H54 (cell line): ENCODE measurements at regions not wholly inside any gene's neighbourhood (a gene's known extent, or its start where the extent isn't known, plus 50 kb on each side); places are given as distances from the start of the nearest gene placed in this dataset.
A peak's percentile ranks its signal among the peaks of the same experiment; 100 is the strongest.
"Not testable (repeated sequence)": the region's sequence is repeated elsewhere in the genome, so short reads cannot be mapped to it uniquely, and the experiment has no call there.

Experiments used
- DNase-seq: peaks from one replicate; pipeline ENCODE4 v3.0.0; 2011; ENCODE audit warnings: low spot score, mixed read lengths; ENCODE audit not compliant: insufficient read length
- FAIRE-seq: peaks from 3 replicates; lab custom pipeline; 2011; peaks lifted over from hg19 to GRCh38; lab: Jason Lieb, UNC
- POLR2A ChIP-seq: IDR thresholded peaks from 2 replicates; pipeline ENCODE4 v1.6.1; 2011; ENCODE audit warnings: low read depth, mild to moderate bottlenecking, low read length

GRCh38 chrX:118221733-118222132 lies 105.1 kb upstream of the KLHL13 start:
- TF ChIP-seq POLR2A, result no peak
- no peak for DNase-seq
- FAIRE-seq, result no peak

- no peak for TF ChIP-seq POLR2A
- DNase-seq (no peak), FAIRE-seq (no peak)
Observed at GRCh38 chrX:118222421-118222820, 105.8 kb upstream of the KLHL13 start.

- TF ChIP-seq POLR2A, result no peak
- DNase-seq, result no peak
- FAIRE-seq, result no peak
Observed at GRCh38 chrX:118225711-118226428, 109.3 kb upstream of the KLHL13 start.

GRCh38 chrX:118228041-118228440 lies 111.4 kb upstream of the KLHL13 start:
- no peak for FAIRE-seq
- TF ChIP-seq POLR2A, result no peak
- no peak for DNase-seq

GRCh38 chrX:118228456-118228855 lies 111.8 kb upstream of the KLHL13 start:
- no peak for FAIRE-seq
- no peak for TF ChIP-seq POLR2A
- DNase-seq, result no peak

- FAIRE-seq (no peak), DNase-seq (no peak)
- no peak for TF ChIP-seq POLR2A
Observed at GRCh38 chrX:118231464-118231863, 114.4 kb upstream of the WDR44 start.

GRCh38 chrX:118239178-118239870 lies 106.6 kb upstream of the WDR44 start:
- FAIRE-seq (no peak), DNase-seq (no peak)
- TF ChIP-seq POLR2A, result no peak

GRCh38 chrX:118239913-118240698 lies 105.8 kb upstream of the WDR44 start:
- FAIRE-seq, result no peak
- TF ChIP-seq POLR2A, result no peak
- no peak for DNase-seq

GRCh38 chrX:118246961-118247360 lies 98.9 kb upstream of the WDR44 start:
- DNase-seq, FAIRE-seq: not testable (repeated sequence)

GRCh38 chrX:118249146-118249545 lies 96.8 kb upstream of the WDR44 start:
- FAIRE-seq, result no peak
- TF ChIP-seq POLR2A, result no peak
- DNase-seq, result no peak

- FAIRE-seq (no peak), DNase-seq (no peak)
- no peak for TF ChIP-seq POLR2A
Observed at GRCh38 chrX:118250445-118250844, 95.5 kb upstream of the WDR44 start.

- no peak for FAIRE-seq
- TF ChIP-seq POLR2A, result no peak
Observed at GRCh38 chrX:118251271-118251670, 94.6 kb upstream of the WDR44 start.

GRCh38 chrX:118252967-118253366 lies 92.9 kb upstream of the WDR44 start:
- DNase-seq, result no peak
- no peak for TF ChIP-seq POLR2A
- FAIRE-seq, result no peak

More at GRCh38 chrX:118251271-118251670, 94.6 kb upstream of the WDR44 start:
- DNase-seq, result no peak

GRCh38 chrX:118254611-118255010 lies 91.3 kb upstream of the WDR44 start:
- FAIRE-seq (no peak), DNase-seq (peak; percentile 4)

More at GRCh38 chrX:118254611-118255010, 91.3 kb upstream of the WDR44 start:
- TF ChIP-seq POLR2A, result no peak
